GM12875 (cell line): ENCODE measurements at regions not wholly inside any gene's neighbourhood (a gene's known extent, or its start where the extent isn't known, plus 50 kb on each side); places are given as distances from the start of the nearest gene placed in this dataset.

Experiments
- H3K4me3 ChIP-seq: one replicate; pipeline ENCODE4 v1.5.1; 2011; ENCODE audit warnings: low read depth, low read length, control low read depth
- TF ChIP-seq, protein P1 (sequence below): IDR thresholded peaks from 2 replicates; pipeline ENCODE4 v1.5.1; 2011; ENCODE audit warnings: low read depth, mild to moderate bottlenecking, control low read depth, inconsistent platforms, low read length, moderate library complexity, borderline replicate concordance; ENCODE audit not compliant: insufficient read depth

- TF ChIP-seq, protein P1, sequence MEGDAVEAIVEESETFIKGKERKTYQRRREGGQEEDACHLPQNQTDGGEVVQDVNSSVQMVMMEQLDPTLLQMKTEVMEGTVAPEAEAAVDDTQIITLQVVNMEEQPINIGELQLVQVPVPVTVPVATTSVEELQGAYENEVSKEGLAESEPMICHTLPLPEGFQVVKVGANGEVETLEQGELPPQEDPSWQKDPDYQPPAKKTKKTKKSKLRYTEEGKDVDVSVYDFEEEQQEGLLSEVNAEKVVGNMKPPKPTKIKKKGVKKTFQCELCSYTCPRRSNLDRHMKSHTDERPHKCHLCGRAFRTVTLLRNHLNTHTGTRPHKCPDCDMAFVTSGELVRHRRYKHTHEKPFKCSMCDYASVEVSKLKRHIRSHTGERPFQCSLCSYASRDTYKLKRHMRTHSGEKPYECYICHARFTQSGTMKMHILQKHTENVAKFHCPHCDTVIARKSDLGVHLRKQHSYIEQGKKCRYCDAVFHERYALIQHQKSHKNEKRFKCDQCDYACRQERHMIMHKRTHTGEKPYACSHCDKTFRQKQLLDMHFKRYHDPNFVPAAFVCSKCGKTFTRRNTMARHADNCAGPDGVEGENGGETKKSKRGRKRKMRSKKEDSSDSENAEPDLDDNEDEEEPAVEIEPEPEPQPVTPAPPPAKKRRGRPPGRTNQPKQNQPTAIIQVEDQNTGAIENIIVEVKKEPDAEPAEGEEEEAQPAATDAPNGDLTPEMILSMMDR: no peak
- no peak overlapping the region for H3K4me3 ChIP-seq
Observed at GRCh38 chr7:25711940-25712339, 440.1 kb upstream of the NFE2L3 start.

GRCh38 chr7:25712500-25712899 is 439.5 kb upstream of the NFE2L3 start:
- TF ChIP-seq, protein P1: no peak
- H3K4me3 ChIP-seq: no peak overlapping the region

DNA sequence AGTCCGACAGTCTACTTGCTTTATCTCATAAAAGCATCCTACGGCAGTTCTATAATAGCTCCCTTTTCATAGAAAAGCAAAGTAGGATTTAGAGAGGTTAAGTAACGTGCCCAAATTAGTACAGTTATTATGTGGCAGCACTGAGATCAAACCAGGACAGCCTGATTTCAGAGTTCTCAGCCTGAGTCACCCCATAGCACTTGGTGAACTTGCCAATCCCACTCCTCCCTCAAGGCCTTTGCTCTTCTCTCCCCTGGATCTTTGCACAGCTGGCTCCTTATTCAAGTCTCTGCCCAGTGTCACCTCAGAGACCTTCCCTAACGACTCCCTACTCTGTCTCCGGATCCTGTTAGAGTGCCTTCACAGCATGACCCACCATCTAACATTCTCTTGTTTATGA is 438.0 kb upstream of the NFE2L3 start:
- TF ChIP-seq, protein P1: no peak
- H3K4me3 ChIP-seq: no peak overlapping the region

GRCh38 chr7:25716421-25716820 is 435.6 kb upstream of the NFE2L3 start:
- TF ChIP-seq, protein P1: no peak
- no peak overlapping the region for H3K4me3 ChIP-seq

GRCh38 chr7:25718596-25718995 is 433.4 kb upstream of the NFE2L3 start:
- TF ChIP-seq, protein P1: no peak
- H3K4me3 ChIP-seq: no peak overlapping the region

GRCh38 chr7:25719190-25719896 is 432.7 kb upstream of the NFE2L3 start:
- no peak overlapping the region for H3K4me3 ChIP-seq
- TF ChIP-seq, protein P1: no peak

GRCh38 chr7:25720427-25720826 is 431.6 kb upstream of the NFE2L3 start:
- no peak overlapping the region for H3K4me3 ChIP-seq

More at GRCh38 chr7:25720427-25720826, 431.6 kb upstream of the NFE2L3 start:
- TF ChIP-seq, protein P1: peak; percentile 48; the same call in 1 of the 2 replicates
